ENCODE measurements at regions not wholly inside any gene's neighbourhood (a gene's known extent, or its start where the extent isn't known, plus 50 kb on each side); places are given as distances from the start of the nearest gene placed in this dataset.

DNA sequence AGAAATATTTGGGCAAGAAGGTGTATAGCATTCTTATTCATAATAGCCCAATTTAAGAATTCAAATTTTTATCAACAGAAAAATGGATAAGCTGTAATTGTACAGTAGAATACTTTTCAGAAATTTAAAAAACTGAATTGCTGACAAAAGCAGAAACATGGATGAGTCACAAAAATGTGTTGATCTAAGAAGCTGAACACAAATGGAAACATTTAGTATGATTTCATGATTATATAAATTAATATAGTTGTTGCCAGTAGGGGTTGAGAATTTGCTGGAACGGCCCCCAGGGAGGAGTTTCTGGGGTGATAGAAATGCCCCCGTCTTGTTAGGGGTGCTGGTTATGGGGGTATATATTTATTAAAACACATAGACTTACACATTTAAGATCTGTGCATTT lies 179.1 kb downstream of the KLF6 start:
- TF ChIP-seq POLR2A (IDR thresholded peaks at IDR 0.05) (no peak), CTCF (IDR thresholded peaks at IDR 0.05) (no peak), EP300 (IDR thresholded peaks at IDR 0.05) (no peak)

All from suprapubic skin (tissue), 3 donors.